Glutamatergic neuron (in vitro differentiated cells): ENCODE measurements at regions not wholly inside any gene's neighbourhood (a gene's known extent, or its start where the extent isn't known, plus 50 kb on each side); places are given as distances from the start of the nearest gene placed in this dataset.

Experiments used
- DNase-seq: peaks from one replicate; pipeline ENCODE4 v3.0.0; 2022
- H3K27ac Mint-ChIP-seq: one replicate; pipeline ENCODE4 v1.8.0; 2020; ENCODE audit warnings: mild to moderate bottlenecking, mixed read lengths, inconsistent platforms; ENCODE audit not compliant: unreplicated experiment
- H3K27me3 Mint-ChIP-seq: one replicate; pipeline ENCODE4 v1.8.0; 2020; ENCODE audit warnings: mild to moderate bottlenecking, moderate library complexity, mixed read lengths, inconsistent platforms; ENCODE audit not compliant: unreplicated experiment
- H3K36me3 Mint-ChIP-seq: one replicate; pipeline ENCODE4 v1.8.0; 2020; ENCODE audit warnings: mild to moderate bottlenecking, mixed read lengths, inconsistent platforms; ENCODE audit not compliant: unreplicated experiment
- H3K4me1 Mint-ChIP-seq: one replicate; pipeline ENCODE4 v1.8.0; 2020; ENCODE audit warnings: mild to moderate bottlenecking, low read depth, mixed read lengths, inconsistent platforms; ENCODE audit not compliant: unreplicated experiment
- H3K4me3 Mint-ChIP-seq: one replicate; pipeline ENCODE4 v1.8.0; 2020; ENCODE audit warnings: mild to moderate bottlenecking, mixed read lengths, inconsistent platforms; ENCODE audit not compliant: unreplicated experiment
- H3K9me3 Mint-ChIP-seq: one replicate; pipeline ENCODE4 v1.8.0; 2020; ENCODE audit warnings: mild to moderate bottlenecking, moderate library complexity, mixed read lengths, inconsistent platforms; ENCODE audit not compliant: unreplicated experiment
- TF ChIP-seq, protein P1 (sequence below): fragments of 200-600 bp; sonication (generic); IDR thresholded peaks from one replicate; pipeline ENCODE4 v1.5.0; 2021; ENCODE audit not compliant: partially characterized antibody, unreplicated experiment

DNA sequence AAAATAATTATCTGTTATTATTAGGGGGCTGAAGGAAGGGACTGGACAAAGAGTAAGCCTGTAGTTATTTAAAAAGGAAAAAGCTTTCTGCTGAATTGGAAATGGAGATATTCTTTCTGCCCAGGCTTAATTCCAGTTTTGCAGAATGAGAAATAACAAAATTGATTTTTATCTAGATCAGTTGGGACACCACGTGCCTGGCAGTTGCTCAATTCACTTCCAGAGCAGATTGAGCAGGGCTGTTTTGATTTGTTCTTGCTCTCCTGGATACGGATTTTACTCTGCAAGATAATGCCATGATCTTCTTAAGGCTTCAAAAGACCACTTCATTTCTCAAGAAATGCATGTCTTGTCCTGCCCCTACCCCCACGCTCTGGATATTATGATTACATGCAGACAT, 524.3 kb downstream of the TCERG1L start:
- H3K4me3 Mint-ChIP-seq: no peak overlapping the region
- H3K27me3 Mint-ChIP-seq: peaks cover 1% of the 10 kb centered on the region
- no peaks in the 10 kb centered on the region for H3K4me1 Mint-ChIP-seq
- TF ChIP-seq, protein P1, sequence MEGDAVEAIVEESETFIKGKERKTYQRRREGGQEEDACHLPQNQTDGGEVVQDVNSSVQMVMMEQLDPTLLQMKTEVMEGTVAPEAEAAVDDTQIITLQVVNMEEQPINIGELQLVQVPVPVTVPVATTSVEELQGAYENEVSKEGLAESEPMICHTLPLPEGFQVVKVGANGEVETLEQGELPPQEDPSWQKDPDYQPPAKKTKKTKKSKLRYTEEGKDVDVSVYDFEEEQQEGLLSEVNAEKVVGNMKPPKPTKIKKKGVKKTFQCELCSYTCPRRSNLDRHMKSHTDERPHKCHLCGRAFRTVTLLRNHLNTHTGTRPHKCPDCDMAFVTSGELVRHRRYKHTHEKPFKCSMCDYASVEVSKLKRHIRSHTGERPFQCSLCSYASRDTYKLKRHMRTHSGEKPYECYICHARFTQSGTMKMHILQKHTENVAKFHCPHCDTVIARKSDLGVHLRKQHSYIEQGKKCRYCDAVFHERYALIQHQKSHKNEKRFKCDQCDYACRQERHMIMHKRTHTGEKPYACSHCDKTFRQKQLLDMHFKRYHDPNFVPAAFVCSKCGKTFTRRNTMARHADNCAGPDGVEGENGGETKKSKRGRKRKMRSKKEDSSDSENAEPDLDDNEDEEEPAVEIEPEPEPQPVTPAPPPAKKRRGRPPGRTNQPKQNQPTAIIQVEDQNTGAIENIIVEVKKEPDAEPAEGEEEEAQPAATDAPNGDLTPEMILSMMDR: no peak
- H3K27ac Mint-ChIP-seq: no peak overlapping the region
- DNase-seq: no peak
- H3K9me3 Mint-ChIP-seq: peaks cover 6% of the 10 kb centered on the region
- H3K36me3 Mint-ChIP-seq: no peaks in the 10 kb centered on the region

DNA sequence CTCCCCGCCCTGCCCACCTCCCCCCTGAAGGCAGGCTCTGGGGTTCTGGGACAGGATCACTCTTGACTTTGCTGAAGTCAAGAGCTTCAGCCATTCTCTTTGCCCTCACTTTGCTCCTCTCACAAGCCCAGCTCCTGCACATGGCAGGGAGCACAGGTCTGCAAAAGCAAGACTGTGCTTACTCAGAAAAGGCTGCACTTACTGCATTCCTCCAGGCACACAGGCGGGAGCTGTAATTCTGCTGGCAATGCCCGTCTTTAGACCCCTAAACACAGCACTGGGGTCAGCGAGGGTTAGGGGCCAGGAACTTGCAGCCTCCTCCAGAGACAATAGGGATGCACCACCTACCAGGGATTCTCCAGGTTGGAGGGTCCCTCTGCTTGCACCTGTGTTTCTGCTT, 523.7 kb downstream of the TCERG1L start:
- Mint-ChIP-seq H3K4me1 (no peaks in the 10 kb centered on the region), H3K27me3 (peaks cover 1% of the 10 kb centered on the region), H3K27ac (no peak overlapping the region), H3K36me3 (no peaks in the 10 kb centered on the region), H3K4me3 (no peak overlapping the region), H3K9me3 (peaks cover 6% of the 10 kb centered on the region)
- no peak for DNase-seq
- TF ChIP-seq, protein P1: no peak

DNA sequence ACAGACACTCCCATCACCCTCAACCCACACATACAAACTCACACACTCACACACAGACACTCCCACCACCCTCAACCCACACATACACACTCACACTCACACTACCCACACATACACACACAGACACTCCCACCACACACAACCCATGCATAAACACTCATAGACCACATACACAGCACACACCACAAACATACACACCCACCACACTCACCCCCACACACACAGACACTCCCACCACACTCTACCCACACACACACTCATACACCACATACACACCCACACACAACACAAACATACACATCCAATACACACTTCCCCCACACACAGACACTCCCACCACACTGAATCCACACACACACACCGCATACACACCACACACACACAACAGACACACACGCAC, 521.2 kb downstream of the TCERG1L start:
- H3K36me3 Mint-ChIP-seq: peaks cover 4% of the 10 kb centered on the region
- H3K4me3 Mint-ChIP-seq: no peak overlapping the region
- TF ChIP-seq, protein P1: no peak
- H3K27ac Mint-ChIP-seq: no peak overlapping the region
- H3K4me1 Mint-ChIP-seq: no peaks in the 10 kb centered on the region
- peaks cover under 1% of the 10 kb centered on the region for H3K27me3 Mint-ChIP-seq
- DNase-seq: no peak
- H3K9me3 Mint-ChIP-seq: peaks cover 6% of the 10 kb centered on the region

DNA sequence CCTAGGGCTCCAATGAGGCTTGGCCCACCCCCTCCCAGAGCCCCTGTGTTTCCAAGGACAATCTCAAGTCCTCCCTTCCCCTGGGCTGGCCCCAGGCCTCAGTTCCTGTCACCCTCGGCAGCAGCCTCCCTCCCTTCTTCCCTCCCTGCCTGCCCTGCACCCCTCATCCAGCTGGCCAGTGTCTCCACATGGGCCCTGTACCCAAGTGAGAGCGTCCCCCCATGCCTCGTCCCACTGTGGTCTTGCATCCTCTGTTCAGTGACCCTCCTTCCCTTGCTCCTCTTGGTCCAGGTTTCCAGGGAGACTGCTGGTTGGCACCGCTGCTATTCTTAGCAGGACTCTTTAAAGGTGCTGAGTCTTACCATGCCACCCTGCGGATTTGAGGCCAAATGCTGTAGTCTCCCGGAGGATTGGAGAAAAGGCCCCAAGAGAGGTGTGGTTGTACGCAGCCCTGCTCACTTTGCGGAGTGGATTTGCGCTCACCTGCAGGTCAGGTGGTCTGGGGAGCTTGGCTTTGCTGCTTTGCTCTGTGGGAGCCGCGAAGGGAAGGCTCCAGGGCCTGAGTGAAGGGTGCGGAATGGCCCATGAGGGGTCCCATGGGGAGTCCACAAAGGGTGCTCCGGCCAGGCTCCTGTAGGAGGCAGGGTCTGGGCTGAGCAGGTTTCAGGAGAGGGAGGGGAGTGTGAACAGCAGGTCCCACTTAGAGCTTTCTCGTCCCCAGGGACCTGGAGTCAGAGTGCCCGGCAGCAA, 519.2 kb downstream of the TCERG1L start:
- Mint-ChIP-seq H3K36me3 (peaks cover 4% of the 10 kb centered on the region), H3K9me3 (peaks cover 6% of the 10 kb centered on the region), H3K4me3 (no peak overlapping the region), H3K27me3 (peaks cover 6% of the 10 kb centered on the region), H3K27ac (no peak overlapping the region), H3K4me1 (no peaks in the 10 kb centered on the region)
- DNase-seq: no peak
- TF ChIP-seq, protein P1: no peak

DNA sequence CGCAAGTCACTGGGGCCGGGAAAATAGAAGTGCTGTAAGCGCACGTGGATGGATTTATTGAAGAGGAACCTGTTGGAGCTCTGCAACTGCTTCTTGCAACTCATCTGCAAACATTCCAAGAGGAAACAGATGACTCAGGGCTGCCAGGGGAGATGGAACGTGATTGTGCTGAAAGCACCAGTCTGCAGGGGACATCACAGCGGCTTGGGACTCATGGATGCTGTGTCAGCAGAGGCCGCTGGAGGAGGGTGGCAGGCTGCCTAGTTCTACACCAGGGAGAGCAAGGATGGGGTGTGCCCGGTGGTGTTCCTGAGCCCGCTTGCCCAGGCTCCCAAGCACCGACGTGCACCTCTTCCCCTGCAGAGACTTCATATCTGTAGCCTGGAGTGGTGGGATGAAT, 515.7 kb downstream of the TCERG1L start:
- no peak overlapping the region for H3K4me3 Mint-ChIP-seq
- TF ChIP-seq, protein P1: no peak
- H3K27me3 Mint-ChIP-seq: peaks cover 6% of the 10 kb centered on the region
- no peaks in the 10 kb centered on the region for H3K4me1 Mint-ChIP-seq
- H3K27ac Mint-ChIP-seq: no peak overlapping the region
- H3K36me3 Mint-ChIP-seq: peaks cover 8% of the 10 kb centered on the region
- H3K9me3 Mint-ChIP-seq: peaks cover 8% of the 10 kb centered on the region
- DNase-seq: no peak
